ENCODE measurements at regions not wholly inside any gene's neighbourhood (a gene's known extent, or its start where the extent isn't known, plus 50 kb on each side); places are given as distances from the start of the nearest gene placed in this dataset.

GRCh38 chr7:13333371-13333770, 645.9 kb downstream of the ARL4A start:
- H3K4me2 ChIP-seq (ENCODE audit: insufficient read depth, low read length): no peak overlapping the region
- no peaks in the 10 kb centered on the region for H3K9me3 ChIP-seq (ENCODE audit: low read depth, low read length)
- H4K20me1 ChIP-seq (ENCODE audit: insufficient read depth, low read length): no peaks in the 10 kb centered on the region
- no peaks in the 10 kb centered on the region for H3K27me3 ChIP-seq (ENCODE audit: insufficient read depth, low read length)
- no peak overlapping the region for H2AFZ ChIP-seq (ENCODE audit: low read length)
- H3K79me2 ChIP-seq (ENCODE audit: insufficient read depth, low read length): no peaks in the 10 kb centered on the region
- H3K36me3 ChIP-seq (ENCODE audit: insufficient read depth, low read length): no peaks in the 10 kb centered on the region
- no peak for TF ChIP-seq CTCF (IDR thresholded peaks at IDR 0.05; ENCODE audit: extremely low read depth, low read depth, low read length)
- no peaks in the 10 kb centered on the region for H3K4me1 ChIP-seq (ENCODE audit: insufficient read depth, low read length)
- no peak overlapping the region for H3K27ac ChIP-seq (ENCODE audit: low read depth, low read length)
- no peak for DNase-seq (ENCODE audit: insufficient read length, low spot score, missing footprints)
- no peak overlapping the region for H3K4me3 ChIP-seq (ENCODE audit: insufficient read depth, low read length)

GRCh38 chr7:13336227-13336626, 648.8 kb downstream of the ARL4A start:
- Histone ChIP-seq H2AFZ (ENCODE audit: low read length) (no peak overlapping the region), H3K4me1 (ENCODE audit: insufficient read depth, low read length) (no peaks in the 10 kb centered on the region), H4K20me1 (ENCODE audit: insufficient read depth, low read length) (no peaks in the 10 kb centered on the region), H3K36me3 (ENCODE audit: insufficient read depth, low read length) (no peaks in the 10 kb centered on the region), H3K9me3 (ENCODE audit: low read depth, low read length) (no peaks in the 10 kb centered on the region), H3K27me3 (ENCODE audit: insufficient read depth, low read length) (no peaks in the 10 kb centered on the region), H3K27ac (ENCODE audit: low read depth, low read length) (no peak overlapping the region), H3K4me2 (ENCODE audit: insufficient read depth, low read length) (no peak overlapping the region), H3K4me3 (ENCODE audit: insufficient read depth, low read length) (no peak overlapping the region), H3K79me2 (ENCODE audit: insufficient read depth, low read length) (no peaks in the 10 kb centered on the region)
- no peak for TF ChIP-seq CTCF (IDR thresholded peaks at IDR 0.05; ENCODE audit: extremely low read depth, low read depth, low read length)
- no peak for DNase-seq (ENCODE audit: insufficient read length, low spot score, missing footprints)

GRCh38 chr7:13352677-13353076, 636.8 kb downstream of the ETV1 start:
- no peak overlapping the region for H3K4me2 ChIP-seq (ENCODE audit: insufficient read depth, low read length)
- no peaks in the 10 kb centered on the region for H3K79me2 ChIP-seq (ENCODE audit: insufficient read depth, low read length)
- H3K27ac ChIP-seq (ENCODE audit: low read depth, low read length): no peak overlapping the region
- no peaks in the 10 kb centered on the region for H3K27me3 ChIP-seq (ENCODE audit: insufficient read depth, low read length)
- H3K4me1 ChIP-seq (ENCODE audit: insufficient read depth, low read length): no peaks in the 10 kb centered on the region
- no peak overlapping the region for H3K4me3 ChIP-seq (ENCODE audit: insufficient read depth, low read length)
- no peak overlapping the region for H2AFZ ChIP-seq (ENCODE audit: low read length)
- H3K36me3 ChIP-seq (ENCODE audit: insufficient read depth, low read length): no peaks in the 10 kb centered on the region
- no peak for TF ChIP-seq CTCF (IDR thresholded peaks at IDR 0.05; ENCODE audit: extremely low read depth, low read depth, low read length)
- no peaks in the 10 kb centered on the region for H4K20me1 ChIP-seq (ENCODE audit: insufficient read depth, low read length)
- no peak for DNase-seq (ENCODE audit: insufficient read length, low spot score, missing footprints)
- H3K9me3 ChIP-seq (ENCODE audit: low read depth, low read length): no peaks in the 10 kb centered on the region

- H3K4me1 ChIP-seq (ENCODE audit: insufficient read depth, low read length): no peaks in the 10 kb centered on the region
- H3K36me3 ChIP-seq (ENCODE audit: insufficient read depth, low read length): no peaks in the 10 kb centered on the region
- no peak for DNase-seq (ENCODE audit: insufficient read length, low spot score, missing footprints)
- no peak overlapping the region for H2AFZ ChIP-seq (ENCODE audit: low read length)
- no peaks in the 10 kb centered on the region for H4K20me1 ChIP-seq (ENCODE audit: insufficient read depth, low read length)
- no peaks in the 10 kb centered on the region for H3K79me2 ChIP-seq (ENCODE audit: insufficient read depth, low read length)
- no peak overlapping the region for H3K4me3 ChIP-seq (ENCODE audit: insufficient read depth, low read length)
- H3K27ac ChIP-seq (ENCODE audit: low read depth, low read length): no peak overlapping the region
- TF ChIP-seq CTCF (IDR thresholded peaks at IDR 0.05; ENCODE audit: extremely low read depth, low read depth, low read length): no peak
- H3K9me3 ChIP-seq (ENCODE audit: low read depth, low read length): no peaks in the 10 kb centered on the region
- no peak overlapping the region for H3K4me2 ChIP-seq (ENCODE audit: insufficient read depth, low read length)
- H3K27me3 ChIP-seq (ENCODE audit: insufficient read depth, low read length): no peaks in the 10 kb centered on the region
These were observed 629.8 kb downstream of the ETV1 start for GRCh38 chr7:13359656-13360055.
